Hematopoietic multipotent progenitor cell treated with erythropoietin and hydrocortisone succinate and interleukin-3 and kit ligand, for 17 days (in vitro differentiated cells): ENCODE measurements at regions not wholly inside any gene's neighbourhood (a gene's known extent, or its start where the extent isn't known, plus 50 kb on each side); places are given as distances from the start of the nearest gene placed in this dataset.
"Not testable (repeated sequence)": the region's sequence is repeated elsewhere in the genome, so short reads cannot be mapped to it uniquely, and the experiment has no call there.

Experiments
- DNase-seq: peaks from one replicate; pipeline ENCODE4 v3.0.0-alpha.2; 2015; ENCODE audit warnings: low spot score

DNA sequence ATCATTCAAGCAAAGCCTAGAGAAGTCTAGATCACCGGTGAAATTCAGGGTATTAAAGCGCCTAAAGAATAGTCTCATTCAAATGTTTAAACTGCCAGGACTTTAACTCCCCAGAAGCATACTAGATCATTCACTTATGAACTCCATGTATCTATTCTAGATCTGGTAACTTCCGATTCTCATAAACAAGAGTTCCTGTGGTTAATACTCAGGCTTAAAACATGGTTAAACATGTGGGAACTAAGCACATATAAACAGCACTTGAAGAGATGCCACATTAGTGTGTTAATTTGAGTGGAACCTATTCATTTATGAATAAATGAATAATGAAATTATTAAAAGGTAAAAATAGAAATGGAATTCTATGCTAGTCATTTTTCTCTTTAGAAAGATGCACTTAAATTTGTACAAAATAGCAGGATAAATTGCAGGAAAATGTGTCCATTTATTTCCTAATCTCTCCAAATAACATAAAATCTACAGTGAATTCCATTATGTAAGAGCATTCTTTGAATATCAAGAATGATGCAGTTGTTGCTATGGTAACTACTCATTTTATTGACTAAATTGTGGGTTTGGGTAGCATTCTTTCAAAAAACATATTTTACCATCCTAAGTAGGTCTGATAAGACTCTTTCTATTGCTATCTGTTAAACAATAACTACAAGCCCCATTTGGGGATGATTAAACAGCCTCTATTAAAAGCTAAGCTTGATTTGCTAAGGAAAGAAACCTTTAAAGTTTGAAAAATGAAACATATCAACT, 147.6 kb upstream of the TMEM168 start:
- DNase-seq = peak; percentile 12

DNA sequence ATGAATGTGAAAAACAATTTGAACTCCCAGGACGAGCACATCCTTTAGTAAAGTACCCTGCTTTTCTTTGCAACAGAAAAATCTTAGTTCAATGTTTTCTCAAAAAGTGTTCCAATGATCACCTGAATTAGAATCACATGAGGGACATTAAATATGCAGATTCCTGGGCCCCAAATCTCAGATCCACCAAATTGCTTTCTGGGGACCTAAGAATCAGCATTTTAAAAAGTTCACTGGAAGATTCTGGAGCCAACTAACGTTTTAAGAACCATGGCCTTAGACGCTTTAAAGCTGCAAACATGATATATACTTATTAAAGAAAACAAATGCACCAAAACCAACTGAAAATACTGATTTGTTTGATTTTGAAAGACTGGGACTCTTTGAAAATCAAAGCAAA, 143.4 kb upstream of the TMEM168 start:
- DNase-seq = no peak

- no peak for DNase-seq
These were observed 140.6 kb upstream of the TMEM168 start for GRCh38 chr7:112930787-112931186.

DNA sequence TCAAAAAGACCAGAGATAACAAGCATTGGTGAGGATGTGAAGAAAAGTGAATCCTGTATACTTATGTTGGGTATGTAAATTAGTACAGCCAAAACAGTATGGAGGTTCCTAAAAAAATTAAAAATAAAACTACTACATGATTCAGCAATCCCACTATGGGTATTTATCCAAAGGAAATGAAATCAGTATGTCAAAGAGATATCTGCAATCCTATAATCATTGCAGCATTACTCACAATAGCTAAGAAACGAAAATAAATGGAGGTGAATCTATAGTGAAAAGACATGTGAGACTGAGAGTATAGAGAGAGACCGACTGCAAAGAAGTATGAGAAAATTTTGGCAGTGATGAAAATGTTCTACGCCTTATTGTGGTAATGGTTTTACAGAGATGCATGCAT, 139.2 kb upstream of the TMEM168 start:
- no peak for DNase-seq

GRCh38 chr7:112926018-112926417, 135.8 kb upstream of the TMEM168 start:
- DNase-seq = no peak

DNA sequence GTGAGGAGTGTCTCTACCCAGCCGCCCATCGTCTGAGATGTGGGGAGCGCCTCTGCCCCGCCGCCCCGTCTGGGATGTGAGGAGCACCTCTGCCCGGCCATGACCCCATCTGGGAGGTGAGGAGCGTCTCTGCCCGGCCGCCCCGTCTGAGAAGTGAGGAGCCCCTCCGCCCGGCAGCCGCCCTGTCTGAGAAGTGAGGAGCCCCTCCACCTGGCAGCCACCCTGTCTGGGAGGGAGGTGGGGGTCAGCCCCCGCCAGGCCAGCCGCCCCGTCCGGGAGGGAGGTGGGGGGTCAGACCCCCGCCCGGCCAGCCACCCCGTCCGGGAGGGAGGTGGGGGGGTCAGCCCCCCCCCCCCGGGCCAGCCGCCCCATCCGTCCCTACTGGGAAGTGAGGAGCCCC, 132.4 kb upstream of the TMEM168 start:
- DNase-seq = not testable (repeated sequence)

GRCh38 chr7:112916431-112916830, 126.2 kb upstream of the TMEM168 start:
- DNase-seq = not testable (repeated sequence)

DNA sequence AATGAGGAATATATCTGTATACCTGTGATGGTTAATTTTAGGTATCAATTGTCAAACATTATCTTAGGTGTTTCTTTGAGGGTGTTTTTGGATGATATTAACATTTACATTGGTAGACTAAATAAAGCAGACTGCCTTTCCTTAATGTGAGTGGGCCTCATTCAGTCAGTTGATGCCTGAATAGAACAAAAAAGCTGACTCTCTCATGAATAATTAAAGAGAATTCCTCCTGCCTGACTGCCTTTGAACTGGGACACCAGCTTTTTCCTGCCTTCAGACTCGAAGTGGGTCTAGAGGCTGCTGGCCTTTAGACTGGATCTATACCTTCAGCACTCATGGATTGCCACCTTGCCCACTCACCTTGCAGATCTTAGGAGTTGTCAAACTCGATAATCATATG, 117.9 kb upstream of the TMEM168 start:
- no peak for DNase-seq

DNA sequence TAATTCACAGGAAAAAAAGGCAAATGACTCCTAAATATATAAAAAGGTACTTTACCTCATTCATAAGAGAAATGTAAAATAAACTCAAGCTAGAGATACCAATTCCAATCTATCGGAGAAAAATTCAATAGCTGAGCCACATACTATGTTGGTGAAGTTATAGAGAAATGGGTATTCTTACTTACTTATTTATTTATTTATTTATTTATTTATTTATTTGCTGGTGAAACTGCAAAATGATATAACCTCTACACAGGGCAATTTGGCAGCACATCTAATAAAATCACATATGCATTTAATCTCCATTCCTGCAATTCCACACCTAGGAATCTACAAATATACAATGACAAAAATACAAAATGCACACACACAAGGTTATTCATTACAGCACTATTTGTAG, 117.5 kb upstream of the TMEM168 start:
- no peak for DNase-seq

DNA sequence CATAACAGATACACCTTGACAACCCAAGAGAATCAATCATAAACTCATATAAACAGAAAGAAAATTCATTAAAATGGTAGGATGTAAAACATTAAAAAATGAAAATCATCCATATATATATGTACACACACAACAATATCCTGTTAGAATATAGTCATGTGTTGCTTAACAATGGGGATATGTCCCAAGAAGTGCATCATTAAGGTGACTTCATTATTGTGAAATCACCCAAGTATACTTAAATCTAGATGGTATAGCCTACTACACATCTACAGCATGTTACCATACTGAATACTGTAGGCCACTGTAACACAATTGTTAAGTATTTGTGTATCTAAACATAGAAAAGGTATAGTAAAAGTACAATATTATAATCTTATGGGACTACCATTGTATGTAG, 115.8 kb upstream of the TMEM168 start:
- no peak for DNase-seq

- no peak for DNase-seq
These were observed 115.2 kb upstream of the TMEM168 start for GRCh38 chr7:112905413-112905812.

GRCh38 chr7:112898432-112899290, 108.5 kb upstream of the TMEM168 start:
- DNase-seq = peak; percentile 67

- DNase-seq = no peak
These were observed 107.7 kb upstream of the TMEM168 start for GRCh38 chr7:112897839-112898431.

DNA sequence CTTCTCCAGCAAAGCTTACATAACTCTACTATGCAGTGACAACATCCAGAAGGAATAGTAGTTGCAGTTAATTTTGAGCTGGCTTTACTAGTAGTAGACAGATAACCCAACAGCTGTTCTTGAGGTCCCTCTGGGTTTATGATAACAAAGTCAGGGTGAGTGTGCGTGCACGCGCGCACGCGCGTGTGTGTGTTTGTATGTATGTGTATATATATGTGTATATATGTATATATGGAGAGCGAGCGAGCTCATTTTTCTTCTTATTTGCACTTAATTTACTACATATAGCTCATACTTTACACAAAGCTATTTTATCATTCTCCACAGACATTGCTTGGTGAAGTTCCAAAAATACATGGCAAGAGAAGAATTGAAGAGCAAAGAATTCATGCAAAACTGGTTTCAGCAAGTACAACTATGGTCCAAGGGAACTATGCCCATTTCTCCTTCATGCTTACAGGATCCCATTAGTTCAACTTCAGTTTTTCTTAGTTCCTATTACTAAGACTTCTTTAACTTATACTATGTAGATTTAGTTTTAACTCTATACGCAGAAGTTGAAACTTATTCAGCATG, 105.9 kb upstream of the TMEM168 start:
- no peak for DNase-seq

DNA sequence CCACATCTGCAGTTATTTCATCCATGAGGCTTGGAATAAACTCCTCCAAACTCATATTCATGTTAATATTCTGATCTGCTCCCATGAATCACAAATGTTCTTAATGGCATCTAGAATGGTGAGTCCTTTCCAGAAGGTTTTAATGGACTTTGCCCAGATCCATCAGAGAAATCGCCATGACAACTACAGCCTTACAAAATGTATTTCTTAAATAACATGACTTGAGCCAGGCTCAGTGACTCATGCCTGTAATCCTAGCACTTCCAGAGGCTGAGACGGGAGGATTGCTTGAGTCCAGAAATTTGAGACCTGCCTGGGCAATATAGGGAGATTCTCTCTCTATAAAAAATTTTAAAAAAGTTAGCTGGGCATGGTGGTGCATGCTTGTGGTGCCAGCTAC, 102.1 kb upstream of the TMEM168 start:
- DNase-seq = no peak

DNA sequence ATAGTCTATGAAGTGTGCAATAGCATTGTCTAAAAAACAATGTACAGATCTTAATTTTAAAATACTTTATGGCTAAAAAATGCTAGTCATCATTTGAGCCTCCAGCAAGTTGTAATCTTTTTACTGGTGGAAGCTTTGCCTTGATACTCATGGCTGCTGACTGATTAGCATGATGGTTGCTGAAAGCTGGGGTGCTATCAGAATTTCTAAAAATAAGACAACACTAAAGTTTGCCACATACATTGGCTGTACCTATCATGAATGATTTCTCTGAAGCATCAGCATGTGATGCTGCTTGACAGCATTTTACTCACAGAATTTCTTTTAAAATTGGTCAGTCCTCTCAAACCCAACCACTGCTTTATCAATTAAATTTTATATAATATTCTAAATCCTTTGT, 101.5 kb upstream of the TMEM168 start:
- DNase-seq = no peak

GRCh38 chr7:112889834-112890438, 99.7 kb upstream of the TMEM168 start:
- no peak for DNase-seq

DNA sequence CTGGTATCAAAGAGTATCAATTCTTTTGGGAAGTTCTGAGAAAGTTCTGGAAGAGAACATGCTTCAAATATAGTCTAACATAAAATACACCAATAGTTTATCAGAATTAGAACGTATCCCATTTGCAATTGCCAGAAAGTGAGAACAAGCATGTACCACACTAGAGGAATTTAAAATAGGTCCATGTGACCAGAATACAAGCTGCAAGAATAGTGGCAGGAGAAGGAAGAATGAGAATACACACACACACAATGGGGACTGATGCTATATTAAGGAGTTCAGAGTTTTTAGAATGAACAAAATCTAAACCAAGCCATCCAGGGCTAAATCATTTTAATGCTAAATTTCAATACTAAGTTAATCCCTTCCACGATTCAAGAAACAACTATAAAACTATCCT, 99.1 kb upstream of the TMEM168 start:
- no peak for DNase-seq

DNA sequence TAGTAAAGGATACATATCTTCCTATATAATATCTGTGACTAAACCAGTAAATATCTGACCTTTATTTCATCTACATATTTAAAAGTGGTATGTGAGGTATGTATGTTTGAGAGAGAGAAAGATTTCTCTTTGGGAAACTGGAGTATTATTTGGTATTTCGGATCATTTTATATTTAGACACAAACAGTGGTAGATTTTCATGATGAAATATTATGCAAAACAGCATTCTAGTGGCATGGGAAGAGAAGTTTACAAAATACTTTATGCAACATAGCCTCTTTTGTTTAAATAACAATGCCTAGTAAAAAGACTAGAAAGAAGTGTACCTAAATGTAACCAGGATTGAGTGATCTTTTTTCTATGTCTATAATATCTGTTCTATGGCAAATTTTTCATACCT, 98.6 kb upstream of the TMEM168 start:
- DNase-seq = no peak

GRCh38 chr7:112887976-112888375, 97.8 kb upstream of the TMEM168 start:
- no peak for DNase-seq

- no peak for DNase-seq
These were observed 97.1 kb upstream of the TMEM168 start for GRCh38 chr7:112887337-112887736.

- no peak for DNase-seq
These were observed 96.0 kb upstream of the TMEM168 start for GRCh38 chr7:112886208-112886607.
